ENCODE measurements at regions not wholly inside any gene's neighbourhood (a gene's known extent, or its start where the extent isn't known, plus 50 kb on each side); places are given as distances from the start of the nearest gene placed in this dataset.

GRCh38 chr16:65876624-65877023 lies 489.9 kb upstream of the CDH5 start:
- DNase-seq = no peak
- Mint-ChIP-seq H3K27me3 (ENCODE audit: insufficient read depth) (no peaks in the 10 kb centered on the region), H3K27ac (peak overlapping the region; percentile 15; the same call in 1 of the 2 replicates), H3K4me3 (peak overlapping the region; percentile 0; the same call in 1 of the 2 replicates), H3K9me3 (no peaks in the 10 kb centered on the region), H3K4me1 (ENCODE audit: low read depth) (peaks cover 28% of the 10 kb centered on the region; the same call in 1 of the 2 replicates), H3K36me3 (ENCODE audit: low read depth) (no peaks in the 10 kb centered on the region)
- TF ChIP-seq CTCF (IDR thresholded peaks at IDR 0.05) = no peak

DNA sequence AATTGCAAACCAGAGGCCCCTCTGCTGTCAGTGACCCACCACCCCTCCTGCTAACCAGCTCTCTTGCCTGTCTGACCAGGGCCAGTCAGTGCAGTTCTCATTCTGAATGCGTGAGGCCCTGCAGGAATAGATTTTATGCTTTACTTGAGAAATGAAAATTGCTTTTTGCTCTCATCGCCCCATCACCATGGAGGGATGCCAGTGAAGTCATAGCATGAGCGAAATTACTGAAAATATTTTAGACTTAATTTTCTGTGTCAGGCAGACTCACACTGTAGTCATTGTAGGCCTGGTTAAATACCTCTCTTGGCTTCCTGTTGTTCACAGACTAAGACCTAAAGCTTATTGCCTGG lies 490.5 kb upstream of the CDH5 start:
- peaks cover 28% of the 10 kb centered on the region; the same call in 1 of the 2 replicates for H3K4me1 Mint-ChIP-seq (ENCODE audit: low read depth)
- no peaks in the 10 kb centered on the region for H3K36me3 Mint-ChIP-seq (ENCODE audit: low read depth)
- H3K9me3 Mint-ChIP-seq = no peaks in the 10 kb centered on the region
- peaks cover 4% of the 10 kb centered on the region for H3K27me3 Mint-ChIP-seq (ENCODE audit: insufficient read depth)
- no peak for TF ChIP-seq CTCF (IDR thresholded peaks at IDR 0.05)
- peak; percentile 53 for DNase-seq
- H3K27ac Mint-ChIP-seq = peak overlapping the region; percentile 15; the same call in 1 of the 2 replicates
- H3K4me3 Mint-ChIP-seq = no peak overlapping the region

- DNase-seq = no peak
- peaks cover 9% of the 10 kb centered on the region for H3K27me3 Mint-ChIP-seq (ENCODE audit: insufficient read depth)
- no peaks in the 10 kb centered on the region for H3K36me3 Mint-ChIP-seq (ENCODE audit: low read depth)
- no peak for TF ChIP-seq CTCF (IDR thresholded peaks at IDR 0.05)
- no peak overlapping the region for H3K4me3 Mint-ChIP-seq
- no peaks in the 10 kb centered on the region for H3K9me3 Mint-ChIP-seq
- no peak overlapping the region for H3K27ac Mint-ChIP-seq
- H3K4me1 Mint-ChIP-seq (ENCODE audit: low read depth) = peaks cover 28% of the 10 kb centered on the region; the same call in 1 of the 2 replicates
Observed at GRCh38 chr16:65875381-65876055, 491.0 kb upstream of the CDH5 start.

- DNase-seq = no peak
- H3K4me1 Mint-ChIP-seq (ENCODE audit: low read depth) = no peaks in the 10 kb centered on the region
- TF ChIP-seq CTCF (IDR thresholded peaks at IDR 0.05) = no peak
- peaks cover 3% of the 10 kb centered on the region; the same call in 1 of the 2 replicates for H3K9me3 Mint-ChIP-seq
- H3K27me3 Mint-ChIP-seq (ENCODE audit: insufficient read depth) = peaks cover 18% of the 10 kb centered on the region
- H3K36me3 Mint-ChIP-seq (ENCODE audit: low read depth) = no peaks in the 10 kb centered on the region
- no peak overlapping the region for H3K27ac Mint-ChIP-seq
- H3K4me3 Mint-ChIP-seq = no peak overlapping the region
Observed at GRCh38 chr16:65869261-65869660, 497.2 kb upstream of the CDH5 start.

- TF ChIP-seq CTCF (IDR thresholded peaks at IDR 0.05) = no peak
- Mint-ChIP-seq H3K4me1 (ENCODE audit: low read depth) (no peaks in the 10 kb centered on the region), H3K36me3 (ENCODE audit: low read depth) (no peaks in the 10 kb centered on the region), H3K9me3 (peaks cover 9% of the 10 kb centered on the region; the same call in 1 of the 2 replicates), H3K27ac (no peak overlapping the region), H3K27me3 (ENCODE audit: insufficient read depth) (peaks cover 18% of the 10 kb centered on the region), H3K4me3 (no peak overlapping the region)
- DNase-seq = no peak
Observed at GRCh38 chr16:65867276-65867960, 499.1 kb upstream of the CDH5 start.
